Ovary (tissue), 7 donors: ENCODE measurements at regions not wholly inside any gene's neighbourhood (a gene's known extent, or its start where the extent isn't known, plus 50 kb on each side); places are given as distances from the start of the nearest gene placed in this dataset.
A peak's percentile ranks its signal among the peaks of the same experiment; 100 is the strongest.

ENCODE experiments used
- DNase-seq, 5 donors: peaks; one replicate each; pipeline ENCODE4 v3.0.0-alpha.2; 2019 to 2020
- H3K27ac ChIP-seq, 2 donors: fragments of 200-600 bp; one replicate each; pipeline versions ENCODE4 v1.5.1 to v1.8.0; 2019 to 2022
- H3K27me3 ChIP-seq: fragments of 200-600 bp; one replicate; pipeline ENCODE4 v1.8.0; 2022
- H3K36me3 ChIP-seq: fragments of 200-600 bp; sonication (generic); one replicate; pipeline ENCODE4 v1.5.1; 2019
- H3K4me1 ChIP-seq: one replicate; pipeline ENCODE4 v1.8.1; 2013; ENCODE audit warnings: mild to moderate bottlenecking, moderate library complexity; ENCODE audit not compliant: insufficient read depth
- H3K4me3 ChIP-seq: fragments of 200-600 bp; sonication (generic); one replicate; pipeline ENCODE4 v1.5.1; 2017
- H3K9me3 ChIP-seq, 2 donors: fragments of 200-600 bp in 1 of 2; sonication (generic) in 1 of 2; one replicate each; pipeline versions ENCODE4 v1.5.1 to v1.8.1; 2013 to 2019; ENCODE audit warnings: mild to moderate bottlenecking in 1 of 2, moderate library complexity in 1 of 2
- EP300 ChIP-seq: sonication (generic); formaldehyde crosslinking; IDR thresholded peaks from one replicate; pipeline ENCODE4 v1.6.1; 2017; ENCODE audit warnings: antibody characterized with exemption
- POLR2A ChIP-seq: fragments of 450-650 bp; IDR thresholded peaks from one replicate; pipeline ENCODE4 v1.6.1; 2017; ENCODE audit warnings: antibody characterized with exemption, mild to moderate bottlenecking, moderate library complexity
- WGBS, 3 donors: extraction: QIAGEN DNeasy Blood & Tissue Kit in 1 of 3; methylation state at CpG; one replicate each; pipeline versions ENCODE4 v1.1.5 to v1.1.7; 2013 to 2017; 5-methylcytosine and 5-hydroxymethylcytosine counted together
- intact Hi-C, 4 donors: fragments of 100-400 bp; cut with DNase I; formaldehyde crosslinking; loops; one replicate each; pipeline versions ENCODE4 v1.11.0 to v1.15.1; 2022 to 2023
- TF ChIP-seq, protein P1 (sequence below), 3 donors: fragments of 450-650 bp in 2 of 3; fragments of 200-600 bp in 1 of 3; IDR thresholded peaks; one replicate each; pipeline versions ENCODE4 v1.5.1 to v1.8.0; 2016 to 2022; ENCODE audit warnings: antibody characterized with exemption in 3 of 3, mild to moderate bottlenecking in 1 of 3
- donor health status: DM: no; HTN: no; CAD: no; lungs with moderate emphysema.
- donor health status: DM: no; HTN: no; CAD: no.
- donor health status: Bipolar disorder and iron deficiency.
- donor health status: DM: no; HTN: no; CAD: no.
- donor health status: DM: yes; HTN: yes; CAD: no.

DNA sequence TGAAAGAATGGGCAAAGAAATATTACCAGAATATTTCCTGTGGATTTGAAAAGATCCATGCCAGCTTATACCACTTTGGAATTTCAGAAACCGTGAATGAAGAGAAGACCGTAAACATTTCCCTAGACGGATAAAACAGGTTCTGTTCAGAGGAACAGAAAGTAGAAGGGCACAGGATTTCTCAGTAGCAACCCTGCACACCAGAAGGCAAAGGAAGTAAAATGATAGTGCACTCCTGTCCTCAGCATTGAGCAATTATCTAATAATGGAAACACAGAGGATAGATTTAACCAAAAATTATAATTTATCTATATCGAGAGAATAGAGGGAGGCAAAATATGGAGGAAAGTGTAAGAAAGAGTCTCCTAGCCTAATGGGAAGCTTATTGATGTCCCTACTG lies 87.0 kb upstream of the ITGA6 start:
- no peak overlapping the region for H3K4me3 ChIP-seq
- WGBS, 3 donors: 16 to 38% (median 28%) methylated on average over 4 of the region's 4 CpGs
- H3K36me3 ChIP-seq: no peaks in the 10 kb centered on the region
- peaks cover 8% of the 10 kb centered on the region for H3K4me1 ChIP-seq
- no peaks in the 10 kb centered on the region for H3K9me3 ChIP-seq
- DNase-seq: no peak
- no peak overlapping the region for H3K27ac ChIP-seq
- no peaks in the 10 kb centered on the region for H3K27me3 ChIP-seq
- intact Hi-C loops: no loop called here
- TF ChIP-seq POLR2A: no peak
- TF ChIP-seq, protein P1, sequence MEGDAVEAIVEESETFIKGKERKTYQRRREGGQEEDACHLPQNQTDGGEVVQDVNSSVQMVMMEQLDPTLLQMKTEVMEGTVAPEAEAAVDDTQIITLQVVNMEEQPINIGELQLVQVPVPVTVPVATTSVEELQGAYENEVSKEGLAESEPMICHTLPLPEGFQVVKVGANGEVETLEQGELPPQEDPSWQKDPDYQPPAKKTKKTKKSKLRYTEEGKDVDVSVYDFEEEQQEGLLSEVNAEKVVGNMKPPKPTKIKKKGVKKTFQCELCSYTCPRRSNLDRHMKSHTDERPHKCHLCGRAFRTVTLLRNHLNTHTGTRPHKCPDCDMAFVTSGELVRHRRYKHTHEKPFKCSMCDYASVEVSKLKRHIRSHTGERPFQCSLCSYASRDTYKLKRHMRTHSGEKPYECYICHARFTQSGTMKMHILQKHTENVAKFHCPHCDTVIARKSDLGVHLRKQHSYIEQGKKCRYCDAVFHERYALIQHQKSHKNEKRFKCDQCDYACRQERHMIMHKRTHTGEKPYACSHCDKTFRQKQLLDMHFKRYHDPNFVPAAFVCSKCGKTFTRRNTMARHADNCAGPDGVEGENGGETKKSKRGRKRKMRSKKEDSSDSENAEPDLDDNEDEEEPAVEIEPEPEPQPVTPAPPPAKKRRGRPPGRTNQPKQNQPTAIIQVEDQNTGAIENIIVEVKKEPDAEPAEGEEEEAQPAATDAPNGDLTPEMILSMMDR (IDR thresholded peaks at IDR 0.05): no peak
- TF ChIP-seq EP300: no peak

GRCh38 chr2:172342078-172342477 lies 85.3 kb upstream of the ITGA6 start:
- WGBS, 3 donors: 0 to 11% (median 8%) methylated on average over 3 of the region's 3 CpGs
- intact Hi-C loops: no loop called here
- H3K4me1 ChIP-seq: peaks cover 8% of the 10 kb centered on the region
- no peak overlapping the region for H3K27ac ChIP-seq
- TF ChIP-seq POLR2A: no peak
- TF ChIP-seq EP300: no peak
- TF ChIP-seq, protein P1 (IDR thresholded peaks at IDR 0.05): no peak
- peak in 4 of 5 donors; percentile 39 to 71 (median 50) for DNase-seq
- no peaks in the 10 kb centered on the region for H3K36me3 ChIP-seq
- no peaks in the 10 kb centered on the region for H3K9me3 ChIP-seq
- H3K4me3 ChIP-seq: no peak overlapping the region
- H3K27me3 ChIP-seq: no peaks in the 10 kb centered on the region

- no peaks in the 10 kb centered on the region for H3K9me3 ChIP-seq
- peaks cover 8% of the 10 kb centered on the region for H3K4me1 ChIP-seq
- WGBS, 3 donors: 33 to 40% (median 36%) methylated on average over 3 of the region's 3 CpGs
- intact Hi-C loops: no loop called here
- no peak for DNase-seq
- no peak overlapping the region for H3K27ac ChIP-seq
- TF ChIP-seq, protein P1 (IDR thresholded peaks at IDR 0.05): no peak
- no peak for TF ChIP-seq EP300
- TF ChIP-seq POLR2A: no peak
- H3K27me3 ChIP-seq: no peaks in the 10 kb centered on the region
- no peak overlapping the region for H3K4me3 ChIP-seq
- H3K36me3 ChIP-seq: no peaks in the 10 kb centered on the region
Observed at GRCh38 chr2:172342611-172343010, 84.8 kb upstream of the ITGA6 start.

GRCh38 chr2:172344159-172344558 lies 83.2 kb upstream of the ITGA6 start:
- no peak overlapping the region for H3K27ac ChIP-seq
- TF ChIP-seq EP300: no peak
- TF ChIP-seq, protein P1 (IDR thresholded peaks at IDR 0.05): no peak
- TF ChIP-seq POLR2A: no peak
- H3K4me1 ChIP-seq: peaks cover 8% of the 10 kb centered on the region
- no peaks in the 10 kb centered on the region for H3K9me3 ChIP-seq
- H3K4me3 ChIP-seq: no peak overlapping the region
- H3K27me3 ChIP-seq: no peaks in the 10 kb centered on the region
- DNase-seq: no peak
- WGBS, 3 donors: 97 to 98% (median 98%) methylated on average over 2 of the region's 2 CpGs
- intact Hi-C loops: no loop called here
- H3K36me3 ChIP-seq: no peaks in the 10 kb centered on the region
